K562 (cell line): ENCODE measurements at regions not wholly inside any gene's neighbourhood (a gene's known extent, or its start where the extent isn't known, plus 50 kb on each side); places are given as distances from the start of the nearest gene placed in this dataset.

Experiments used
- ATAC-seq: fragments of 200-7000 bp; cut with Tn5 transposase; 3 replicates; pipeline ENCODE4 v1.9.1; 2020; ENCODE audit warnings: moderate library complexity
- BruUV-seq: library from RNA; stranded (reverse); fragments of 400-500 nt; replicated peaks from 2 replicates; lab custom pipeline; 2021; lab: Mats Ljungman, UMichigan
- CTCF ChIA-PET: fragments of 300-600 bp; formaldehyde crosslinking; extraction: SDS; loops from one replicate; lab custom pipeline; 2021; ENCODE audit warnings: low intra/inter-chr PET ratio; lab: Yijun Ruan, JAX
- POLR2A ChIA-PET: fragments of 300-600, 350-650 bp; sonication (Branson Sonifier 250); formaldehyde crosslinking; extraction: SDS; loops from one replicate; lab custom pipeline; 2021; ENCODE audit warnings: antibody characterized with exemption, inconsistent platforms; lab: Yijun Ruan, JAX
- DNase-seq, 4 experiments: peaks; one replicate each; pipeline versions ENCODE4 v3.0.0 to v3.0.0-alpha.2; 2011 to 2018; ENCODE audit warnings: low spot score in 3 of 4, mixed read lengths in 3 of 4; ENCODE audit errors: extremely low read depth in 1 of 4
- FAIRE-seq: peaks from 2 replicates; lab custom pipeline; 2011; peaks lifted over from hg19 to GRCh38; lab: Jason Lieb, UNC
- H2AFZ ChIP-seq: 2 replicates; pipeline ENCODE4 v1.6.0; 2011; ENCODE audit warnings: low read depth, low read length, control low read depth, inconsistent platforms
- H3K27ac ChIP-seq: fragments of 200-600 bp; 3 replicates; pipeline ENCODE4 v1.8.0; 2011; ENCODE audit warnings: low read depth, mild to moderate bottlenecking, control low read depth, inconsistent platforms, low read length, moderate library complexity, mixed read lengths; ENCODE audit errors: extremely low read depth
- H3K27me3 ChIP-seq, 2 experiments: fragments of 300-600 bp in 1 of 2; 2 replicates in 1 of 2; 3 replicates in 1 of 2; pipeline versions ENCODE4 v1.6.0 to v1.8.0; 2011; ENCODE audit warnings: inconsistent platforms in 2 of 2, low read length in 2 of 2, mild to moderate bottlenecking in 1 of 2, mixed read lengths in 1 of 2, moderate library complexity in 1 of 2; ENCODE audit not compliant: control insufficient read depth in 2 of 2, insufficient read depth in 2 of 2
- H3K36me3 ChIP-seq: fragments of 300-600 bp; 3 replicates; pipeline ENCODE4 v1.8.0; 2011; ENCODE audit warnings: mild to moderate bottlenecking, low read length, inconsistent platforms; ENCODE audit not compliant: control insufficient read depth, insufficient read depth
- H3K4me1 ChIP-seq, 2 experiments: fragments of 200-600 bp in 1 of 2; replicated peaks in 1 of 2; 2 replicates in 1 of 2; 3 replicates in 1 of 2; pipeline versions ENCODE4 v1.5.1 to v1.8.0; 2011; ENCODE audit warnings: inconsistent platforms in 2 of 2, low read length in 2 of 2, mild to moderate bottlenecking in 1 of 2, mixed read lengths in 1 of 2, moderate library complexity in 1 of 2; ENCODE audit not compliant: control insufficient read depth in 2 of 2, insufficient read depth in 2 of 2
- H3K4me2 ChIP-seq: 2 replicates; pipeline ENCODE4 v1.6.1; 2011; ENCODE audit warnings: low read length, control low read depth, inconsistent platforms, mixed read lengths; ENCODE audit not compliant: insufficient read depth
- H3K4me3 ChIP-seq: fragments of 200-600 bp; sonication (generic), shearing (Covaris generic); 2 replicates; pipeline ENCODE4 v1.5.1; 2016; ENCODE audit warnings: control low read depth, inconsistent platforms
- H3K79me2 ChIP-seq: fragments of 200-600 bp; 3 replicates; pipeline ENCODE4 v1.8.0; 2011; ENCODE audit warnings: low read length, inconsistent platforms; ENCODE audit not compliant: control insufficient read depth, insufficient read depth
- H3K9ac ChIP-seq, 2 experiments: 2 replicates each; pipeline versions ENCODE4 v1.6.0 to v1.6.1; 2011; ENCODE audit warnings: low read depth in 2 of 2, low read length in 2 of 2, control low read depth in 1 of 2, inconsistent platforms in 1 of 2, mild to moderate bottlenecking in 1 of 2, mixed read lengths in 1 of 2; ENCODE audit not compliant: insufficient read depth in 1 of 2
- H3K9me1 ChIP-seq: one replicate; pipeline ENCODE4 v1.6.0; 2011; ENCODE audit warnings: inconsistent platforms, mild to moderate bottlenecking, low read length, moderate library complexity; ENCODE audit not compliant: control insufficient read depth, insufficient read depth
- H3K9me3 ChIP-seq: replicated peaks from 2 replicates; pipeline ENCODE4 v1.5.1; 2011; ENCODE audit warnings: low read depth, low read length, inconsistent platforms; ENCODE audit not compliant: control insufficient read depth, insufficient read depth
- H4K20me1 ChIP-seq: replicated peaks from 2 replicates; pipeline ENCODE4 v1.6.1; 2011; ENCODE audit warnings: low read length, inconsistent platforms, mixed read lengths; ENCODE audit not compliant: control insufficient read depth, insufficient read depth
- BACH1 ChIP-seq: fragments of 200-800 bp; sonication (Bioruptor generic); IDR thresholded peaks from 2 replicates; pipeline ENCODE4 v1.6.1; 2016; ENCODE audit warnings: missing genetic modification characterization, missing compliant biosample characterization
- DPF2 ChIP-seq: fragments of 450-650 bp; IDR thresholded peaks from 2 replicates; pipeline ENCODE4 v1.6.1; 2016
- GABPA ChIP-seq: fragments of 200-800 bp; sonication (Bioruptor generic); conservative IDR thresholded peaks from 2 replicates; pipeline ENCODE4 v1.6.1; 2016; ENCODE audit warnings: low read depth, missing genetic modification characterization, missing compliant biosample characterization
- HCFC1 ChIP-seq: IDR thresholded peaks from 2 replicates; pipeline ENCODE4 v1.6.1; 2012; ENCODE audit warnings: low read depth, low read length, improper control_type of control experiment
- HNRNPUL1 ChIP-seq: fragments of 200-400 bp; formaldehyde crosslinking; IDR thresholded peaks from 2 replicates; pipeline ENCODE4 v1.6.1; 2017; ENCODE audit warnings: low read length
- MTA3 ChIP-seq: fragments of 450-650 bp; formaldehyde crosslinking; IDR thresholded peaks from 2 replicates; pipeline ENCODE4 v1.6.1; 2017; ENCODE audit warnings: mild to moderate bottlenecking, borderline replicate concordance
- MYNN ChIP-seq, 2 experiments: sonication (generic); formaldehyde crosslinking in 1 of 2; IDR thresholded peaks; 2 replicates each; pipeline versions ENCODE4 v1.5.0 to v1.6.1; 2016 to 2020; ENCODE audit warnings: antibody characterized with exemption in 1 of 2, missing genetic modification reagents in 1 of 2
- POLR2G ChIP-seq: fragments of 200-400 bp; formaldehyde crosslinking; IDR thresholded peaks from 2 replicates; pipeline ENCODE4 v1.6.1; 2017; ENCODE audit warnings: low read depth, mild to moderate bottlenecking, antibody characterized with exemption, low read length, moderate library complexity
- SIN3B ChIP-seq: fragments of 450-650 bp; IDR thresholded peaks from 2 replicates; pipeline ENCODE4 v1.6.1; 2017; ENCODE audit warnings: low read depth, mild to moderate bottlenecking, moderate library complexity
- SPI1 ChIP-seq: IDR thresholded peaks from 2 replicates; pipeline ENCODE4 v1.6.1; 2011; ENCODE audit warnings: low read depth, low read length, control low read depth, borderline replicate concordance
- TCFL5 ChIP-seq: fragments of 250-450 bp; sonication (Bioruptor Pico); conservative IDR thresholded peaks from 2 replicates; pipeline ENCODE4 v1.6.1; 2021; ENCODE audit warnings: mild to moderate bottlenecking, moderate library complexity, matching md5 sums
- ZFP36 ChIP-seq: fragments of 150-350 bp; IDR thresholded peaks from 2 replicates; pipeline ENCODE4 v1.6.1; 2018; ENCODE audit warnings: low read length, low read depth; ENCODE audit not compliant: partially characterized antibody
- ZNF384 ChIP-seq: IDR thresholded peaks from 2 replicates; pipeline ENCODE4 v1.6.1; 2012; ENCODE audit warnings: low read depth, low read length, improper control_type of control experiment
- ZNF766 ChIP-seq: fragments of 200-800 bp; sonication (Bioruptor generic); conservative IDR thresholded peaks from 2 replicates; pipeline ENCODE4 v1.6.1; 2016; ENCODE audit warnings: missing genetic modification characterization, missing compliant biosample characterization
- WGBS: fragments of 100-300 bp; shearing (Covaris generic); methylation state at CpG from one replicate; pipeline ENCODE4 v1.1.6; 2016; ENCODE audit warnings: low coverage, mixed read lengths; ENCODE audit not compliant: insufficient coverage; ENCODE audit errors: missing lambda C conversion rate; 5-methylcytosine and 5-hydroxymethylcytosine counted together
- in situ Hi-C: fragments of 300-500 bp; cut with MboI; formaldehyde crosslinking; loops from 4 replicates; pipeline ENCODE4 v1.15.0; 2018; ENCODE audit warnings: inconsistent platforms, mixed read lengths
- intact Hi-C: fragments of 100-400 bp; cut with micrococcal nuclease; formaldehyde crosslinking; loops from 2 replicates; pipeline ENCODE4 v1.14.2; 2022

- intact Hi-C loops, result no loop called here
- H3K9me3 ChIP-seq, result no peaks in the 10 kb centered on the region
- no peaks in the 10 kb centered on the region for H3K27me3 ChIP-seq
- BruUV-seq, result no TSS peak
- no peak overlapping the region for H3K4me3 ChIP-seq
- no peak for FAIRE-seq
- no peaks in the 10 kb centered on the region for H3K79me2 ChIP-seq
- CTCF ChIA-PET, result no interaction called here
- TF ChIP-seq ZNF766 (CRISPR knock-in tag) (no peak), HCFC1 (no peak), HNRNPUL1 (no peak), ZNF384 (no peak), MYNN (IDR thresholded peaks at IDR 0.05) (no peak), MYNN (CRISPR knock-in tag; IDR thresholded peaks at IDR 0.05) (no peak), DPF2 (no peak)
- TF ChIP-seq, all 486 proteins: peak for 0
- no peaks in the 10 kb centered on the region for H3K36me3 ChIP-seq
- no peaks in the 10 kb centered on the region; a peak in 1 of 5 replicates for H3K4me1 ChIP-seq
- DNase-seq (no peak), ATAC-seq (no peak)
- H3K9me1 ChIP-seq, result no peaks in the 10 kb centered on the region
- H3K27ac ChIP-seq, result no peak overlapping the region
- WGBS, result 0% methylated on average over 1 of the region's 1 CpG
- POLR2A ChIA-PET, result interaction anchor here (0.5 to 0.7 kb wide), 3 partner anchors 38 to 1362 kb away, joined by 3 to 4 read pairs (median 3); no protein-coding TSS in a partner anchor
- H3K9ac ChIP-seq, result no peak overlapping the region
- no peaks in the 10 kb centered on the region for H4K20me1 ChIP-seq
- in situ Hi-C loops, result no loop called here
- H2AFZ ChIP-seq, result no peak overlapping the region
- H3K4me2 ChIP-seq, result no peak overlapping the region
Observed at GRCh38 chr9:15369871-15370270, 52.8 kb upstream of the SNAPC3 start.

GRCh38 chr9:15369238-15369637 lies 53.4 kb upstream of the SNAPC3 start:
- no peaks in the 10 kb centered on the region for H3K9me3 ChIP-seq
- H3K36me3 ChIP-seq, result no peaks in the 10 kb centered on the region
- H3K4me3 ChIP-seq, result no peak overlapping the region
- H3K27ac ChIP-seq, result no peak overlapping the region
- no peak for DNase-seq
- ChIA-PET POLR2A (interaction anchor here (0.7 kb wide), 1 partner anchor 38 kb away, joined by 4 read pairs; no protein-coding TSS in a partner anchor), CTCF (no interaction called here)
- intact Hi-C loops, result no loop called here
- no peak overlapping the region for H2AFZ ChIP-seq
- in situ Hi-C loops, result no loop called here
- BruUV-seq, result no TSS peak
- H3K9me1 ChIP-seq, result no peaks in the 10 kb centered on the region
- H3K4me2 ChIP-seq, result no peak overlapping the region
- H3K9ac ChIP-seq, result no peak overlapping the region
- H4K20me1 ChIP-seq, result no peaks in the 10 kb centered on the region
- H3K79me2 ChIP-seq, result no peaks in the 10 kb centered on the region
- no peaks in the 10 kb centered on the region for H3K27me3 ChIP-seq
- no peaks in the 10 kb centered on the region for H3K4me1 ChIP-seq
- no peak for FAIRE-seq
- TF ChIP-seq MTA3 (no peak), GABPA (tag) (no peak), SIN3B (no peak), BACH1 (no peak), TCFL5 (CRISPR knock-in tag) (no peak), ZFP36 (no peak), SPI1 (no peak), POLR2G (no peak)
- no peak for ATAC-seq
